H9 (cell line): ENCODE measurements at regions not wholly inside any gene's neighbourhood (a gene's known extent, or its start where the extent isn't known, plus 50 kb on each side); places are given as distances from the start of the nearest gene placed in this dataset.
A peak's percentile ranks its signal among the peaks of the same experiment; 100 is the strongest.

ENCODE experiments used
- DNase-seq: peaks from one replicate; pipeline ENCODE4 v3.0.0-alpha.2; 2017
- H2AFZ ChIP-seq: one replicate; pipeline ENCODE4 v1.6.1; 2013; ENCODE audit warnings: mild to moderate bottlenecking, low read length, control low read depth, moderate library complexity
- H2AK5ac ChIP-seq: 2 replicates; pipeline ENCODE4 v1.6.1; 2013; ENCODE audit warnings: low read length, control low read depth, mixed read lengths; ENCODE audit not compliant: insufficient read length
- H2BK120ac ChIP-seq: one replicate; pipeline ENCODE4 v1.6.1; 2013; ENCODE audit warnings: low read depth, mild to moderate bottlenecking, low read length, control low read depth, inconsistent platforms; ENCODE audit not compliant: poor library complexity, severe bottlenecking
- H2BK12ac ChIP-seq: 2 replicates; pipeline ENCODE4 v1.6.1; 2013; ENCODE audit warnings: low read length, control low read depth, mixed read lengths, low read depth; ENCODE audit not compliant: insufficient read length
- H2BK15ac ChIP-seq: 2 replicates; pipeline ENCODE4 v1.6.1; 2013; ENCODE audit warnings: low read depth, low read length, control low read depth
- H2BK20ac ChIP-seq: one replicate; pipeline ENCODE4 v1.6.1; 2013; ENCODE audit warnings: low read depth, mild to moderate bottlenecking, low read length, control low read depth, inconsistent platforms; ENCODE audit not compliant: poor library complexity, severe bottlenecking
- H2BK5ac ChIP-seq: 2 replicates; pipeline ENCODE4 v1.6.1; 2013; ENCODE audit warnings: low read length, control low read depth, mixed read lengths; ENCODE audit not compliant: insufficient read length
- H3K14ac ChIP-seq: 2 replicates; pipeline ENCODE4 v1.6.1; 2013; ENCODE audit warnings: low read length, control low read depth; ENCODE audit not compliant: insufficient read depth
- H3K18ac ChIP-seq: 2 replicates; pipeline ENCODE4 v1.6.1; 2013; ENCODE audit warnings: low read depth, mild to moderate bottlenecking, mixed read lengths, low read length, control low read depth; ENCODE audit not compliant: insufficient read length
- H3K23ac ChIP-seq: 2 replicates; pipeline ENCODE4 v1.6.1; 2013; ENCODE audit warnings: low read length, control low read depth, mixed read lengths, low read depth; ENCODE audit not compliant: insufficient read length
- H3K23me2 ChIP-seq: 2 replicates; pipeline ENCODE4 v1.6.1; 2013; ENCODE audit warnings: low read depth, mild to moderate bottlenecking, mixed read lengths, low read length, control low read depth; ENCODE audit not compliant: insufficient read length, poor library complexity, severe bottlenecking
- H3K27ac ChIP-seq: 2 replicates; pipeline ENCODE4 v1.5.1; 2013; ENCODE audit warnings: low read length, control low read depth, mixed read lengths, low read depth; ENCODE audit not compliant: insufficient read length
- H3K27me3 ChIP-seq: 2 replicates; pipeline ENCODE4 v1.6.1; 2013; ENCODE audit warnings: low read length, control low read depth, inconsistent platforms; ENCODE audit not compliant: insufficient read depth
- H3K4ac ChIP-seq: 2 replicates; pipeline ENCODE4 v1.6.1; 2013; ENCODE audit warnings: low read depth, mild to moderate bottlenecking, control low read depth, inconsistent platforms, low read length, moderate library complexity
- H3K4me1 ChIP-seq: 2 replicates; pipeline ENCODE4 v1.6.1; 2013; ENCODE audit warnings: low read length, control low read depth, inconsistent platforms; ENCODE audit not compliant: insufficient read depth
- H3K4me2 ChIP-seq: 2 replicates; pipeline ENCODE4 v1.6.1; 2013; ENCODE audit warnings: low read length, control low read depth, mixed read lengths; ENCODE audit not compliant: insufficient read length, insufficient read depth
- H3K56ac ChIP-seq: 2 replicates; pipeline ENCODE4 v1.6.1; 2013; ENCODE audit warnings: low read depth, mild to moderate bottlenecking, mixed read lengths, low read length, control low read depth; ENCODE audit not compliant: insufficient read length
- H3K79me1 ChIP-seq: 2 replicates; pipeline ENCODE4 v1.6.1; 2013; ENCODE audit warnings: low read depth, mild to moderate bottlenecking, moderate library complexity, low read length, control low read depth, inconsistent platforms; ENCODE audit not compliant: insufficient read depth, poor library complexity, severe bottlenecking
- H3K79me2 ChIP-seq: 2 replicates; pipeline ENCODE4 v1.6.1; 2013; ENCODE audit warnings: low read length, control low read depth, inconsistent platforms; ENCODE audit not compliant: insufficient read depth
- H3K9ac ChIP-seq: 2 replicates; pipeline ENCODE4 v1.6.1; 2013; ENCODE audit warnings: low read length, control low read depth, mixed read lengths; ENCODE audit not compliant: insufficient read length; ENCODE audit errors: extremely low read depth
- H3K9me3 ChIP-seq: one replicate; pipeline ENCODE4 v1.6.1; 2013; ENCODE audit warnings: low read depth, low read length, inconsistent platforms; ENCODE audit not compliant: control insufficient read depth
- H3T11ph ChIP-seq: one replicate; pipeline ENCODE4 v1.6.1; 2013; ENCODE audit warnings: mild to moderate bottlenecking, low read length, control low read depth, inconsistent platforms
- H4K20me1 ChIP-seq: one replicate; pipeline ENCODE4 v1.6.1; 2013; ENCODE audit not compliant: control insufficient read depth, insufficient read length, insufficient read depth
- H4K5ac ChIP-seq: 2 replicates; pipeline ENCODE4 v1.6.1; 2013; ENCODE audit warnings: low read depth, mild to moderate bottlenecking, mixed read lengths, low read length, control low read depth; ENCODE audit not compliant: insufficient read length
- H4K8ac ChIP-seq: replicated peaks from 2 replicates; pipeline ENCODE4 v1.6.1; 2013; ENCODE audit warnings: low read length, control low read depth, mixed read lengths, low read depth; ENCODE audit not compliant: insufficient read length
- H4K91ac ChIP-seq: 2 replicates; pipeline ENCODE4 v1.6.1; 2013; ENCODE audit warnings: low read depth, mild to moderate bottlenecking, moderate library complexity, mixed read lengths, low read length, control low read depth; ENCODE audit not compliant: insufficient read length
- H3K27ac Mint-ChIP-seq, 3 experiments: 2 replicates in 2 of 3; 3 replicates in 1 of 3; pipeline ENCODE4 v1.8.0; 2020 to 2021; ENCODE audit warnings: mixed read lengths in 3 of 3, mild to moderate bottlenecking in 1 of 3, moderate library complexity in 1 of 3
- H3K27me3 Mint-ChIP-seq: 2 replicates; pipeline ENCODE4 v1.8.0; 2021; ENCODE audit warnings: low read depth, mild to moderate bottlenecking, moderate library complexity, mixed read lengths
- H3K36me3 Mint-ChIP-seq, 3 experiments: 2 replicates in 2 of 3; 3 replicates in 1 of 3; pipeline ENCODE4 v1.8.0; 2020 to 2021; ENCODE audit warnings: low read depth in 3 of 3, mixed read lengths in 3 of 3; ENCODE audit not compliant: insufficient read depth in 1 of 3
- H3K4me1 Mint-ChIP-seq, 2 experiments: 2 replicates each; pipeline ENCODE4 v1.8.0; 2020; ENCODE audit warnings: mixed read lengths in 2 of 2
- H3K4me3 Mint-ChIP-seq, 2 experiments: 2 replicates in 1 of 2; 3 replicates in 1 of 2; pipeline ENCODE4 v1.8.0; 2020 to 2021; ENCODE audit warnings: mild to moderate bottlenecking in 2 of 2, mixed read lengths in 2 of 2, moderate library complexity in 1 of 2
- H3K9me3 Mint-ChIP-seq, 2 experiments: 2 replicates in 1 of 2; 3 replicates in 1 of 2; pipeline ENCODE4 v1.8.0; 2020; ENCODE audit warnings: mild to moderate bottlenecking in 2 of 2, mixed read lengths in 2 of 2, moderate library complexity in 1 of 2
- CTCF ChIP-seq: fragments of 200-600 bp; sonication (generic); conservative IDR thresholded peaks from 3 replicates; pipeline ENCODE4 v1.8.0; 2021; ENCODE audit warnings: antibody characterized with exemption, mild to moderate bottlenecking
- WGBS: extraction: QIAGEN DNeasy Blood & Tissue Kit; methylation state at CpG from one replicate; pipeline ENCODE4 v1.1.7; 2013; ENCODE audit warnings: missing lambda C conversion rate, low lambda C conversion rate, mixed read lengths; ENCODE audit not compliant: insufficient read length; ENCODE audit errors: extremely low coverage; 5-methylcytosine and 5-hydroxymethylcytosine counted together

DNA sequence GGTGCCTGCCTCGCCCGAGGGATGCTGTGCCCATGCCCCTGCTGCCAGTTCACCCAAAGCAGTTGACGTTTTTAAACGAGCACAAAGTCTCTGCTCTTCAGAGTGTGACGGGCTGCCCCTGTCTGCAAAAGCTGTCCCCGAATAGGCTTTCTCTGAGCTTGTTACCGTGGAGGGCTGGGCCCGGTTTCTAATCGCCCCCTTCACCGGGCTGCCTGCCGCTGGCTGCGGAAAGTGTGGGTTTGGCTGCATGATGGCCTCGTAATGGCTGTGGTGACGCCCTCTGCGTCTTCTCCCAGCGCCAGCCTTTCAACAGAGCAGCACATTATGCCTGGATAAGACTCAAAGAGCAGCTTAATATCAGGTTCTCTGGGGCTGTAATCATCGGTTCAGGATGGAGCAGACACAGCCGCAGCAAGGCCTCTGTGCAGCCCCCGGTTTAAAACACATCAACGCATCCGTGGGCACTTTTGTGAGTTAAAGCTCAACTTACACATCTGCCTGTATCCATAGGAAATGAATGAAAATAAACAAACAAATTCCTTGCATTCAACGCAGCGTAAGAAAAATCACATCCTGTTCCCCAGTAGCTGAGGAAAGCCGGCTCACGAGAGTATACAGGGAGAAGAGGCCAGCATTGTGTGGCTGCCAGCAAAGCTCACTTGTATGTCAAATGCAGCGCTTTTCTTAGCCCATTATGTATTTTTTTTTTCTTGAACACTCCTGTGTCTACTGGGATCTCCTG lies 166.4 kb upstream of the SOX1 start:
- no peak overlapping the region for H3T11ph ChIP-seq
- no peak overlapping the region for H3K4me2 ChIP-seq
- Mint-ChIP-seq H3K27me3 (peaks cover 41% of the 10 kb centered on the region), H3K27ac (peak overlapping the region in 1 of 3 experiments; percentile 86; a peak in 2 of 7 replicates), H3K36me3 (no peaks in the 10 kb centered on the region; a peak in 1 of 7 replicates), H3K9me3 (no peaks in the 10 kb centered on the region; a peak in 1 of 5 replicates), H3K4me3 (no peak overlapping the region), H3K4me1 (peaks cover 2% of the 10 kb centered on the region in 2 experiments; a peak in 2 of 4 replicates)
- H4K91ac ChIP-seq = no peak overlapping the region
- no peak overlapping the region for H2BK120ac ChIP-seq
- H3K23ac ChIP-seq = no peak overlapping the region
- no peak overlapping the region for H3K4ac ChIP-seq
- no peak overlapping the region for H3K9ac ChIP-seq
- no peak overlapping the region for H3K18ac ChIP-seq
- H3K79me2 ChIP-seq = no peaks in the 10 kb centered on the region
- no peak overlapping the region for H2BK12ac ChIP-seq
- H3K27ac ChIP-seq = no peak overlapping the region
- H2BK20ac ChIP-seq = no peak overlapping the region
- no peak overlapping the region for H4K5ac ChIP-seq
- H4K20me1 ChIP-seq = no peaks in the 10 kb centered on the region
- H3K27me3 ChIP-seq = no peaks in the 10 kb centered on the region
- TF ChIP-seq CTCF = no peak
- no peaks in the 10 kb centered on the region for H3K4me1 ChIP-seq
- peak overlapping the region; percentile 50; the same call in 1 of the 2 replicates for H3K14ac ChIP-seq
- no peak overlapping the region for H2BK5ac ChIP-seq
- no peak overlapping the region for H2BK15ac ChIP-seq
- no peaks in the 10 kb centered on the region for H3K9me3 ChIP-seq
- DNase-seq = peak; percentile 24
- no peak overlapping the region for H2AFZ ChIP-seq
- no peak overlapping the region for H4K8ac ChIP-seq
- H3K56ac ChIP-seq = no peak overlapping the region
- H3K23me2 ChIP-seq = no peaks in the 10 kb centered on the region
- no peak overlapping the region for H2AK5ac ChIP-seq
- no peaks in the 10 kb centered on the region for H3K79me1 ChIP-seq
- no CpG with 5 or more reads among the region's 26 CpGs for WGBS
